Hepatocyte (in vitro differentiated cells): ENCODE measurements at regions not wholly inside any gene's neighbourhood (a gene's known extent, or its start where the extent isn't known, plus 50 kb on each side); places are given as distances from the start of the nearest gene placed in this dataset.

Experiments used
- DNase-seq: peaks from one replicate; pipeline ENCODE4 v3.0.0-alpha.2; 2016; ENCODE audit warnings: low spot score
- H2AFZ ChIP-seq: fragments of 200-600 bp; sonication (generic); 2 replicates; pipeline ENCODE4 v1.6.0; 2016; ENCODE audit warnings: antibody characterized with exemption, mild to moderate bottlenecking
- H3K27ac ChIP-seq: fragments of 200-600 bp; sonication (generic); 2 replicates; pipeline ENCODE4 v1.5.1; 2016; ENCODE audit warnings: mild to moderate bottlenecking
- H3K27me3 ChIP-seq: fragments of 200-600 bp; sonication (generic); 2 replicates; pipeline ENCODE4 v1.6.1; 2016
- H3K36me3 ChIP-seq: fragments of 200-600 bp; sonication (generic); replicated peaks from 2 replicates; pipeline ENCODE4 v1.5.1; 2016; ENCODE audit warnings: low read depth; ENCODE audit not compliant: insufficient read depth
- H3K4me1 ChIP-seq: fragments of 200-600 bp; sonication (generic); 2 replicates; pipeline ENCODE4 v1.5.1; 2016; ENCODE audit warnings: mild to moderate bottlenecking, moderate library complexity; ENCODE audit not compliant: insufficient read depth
- H3K4me2 ChIP-seq: fragments of 200-600 bp; sonication (generic); 2 replicates; pipeline ENCODE4 v1.6.0; 2016
- H3K4me3 ChIP-seq: fragments of 200-600 bp; sonication (generic); 2 replicates; pipeline ENCODE4 v1.5.1; 2016; ENCODE audit warnings: mild to moderate bottlenecking
- H3K79me2 ChIP-seq: fragments of 200-600 bp; sonication (generic); 2 replicates; pipeline ENCODE4 v1.6.0; 2017; ENCODE audit warnings: mild to moderate bottlenecking
- H3K9me2 ChIP-seq: fragments of 200-600 bp; sonication (generic); replicated peaks from 2 replicates; pipeline ENCODE4 v1.6.0; 2017; ENCODE audit warnings: mild to moderate bottlenecking; ENCODE audit not compliant: insufficient read depth
- H3K9me3 ChIP-seq: fragments of 200-600 bp; sonication (generic); 2 replicates; pipeline ENCODE4 v1.5.1; 2016; ENCODE audit warnings: low read depth, mild to moderate bottlenecking
- H4K20me1 ChIP-seq: fragments of 200-600 bp; sonication (generic); 2 replicates; pipeline ENCODE4 v1.6.0; 2016; ENCODE audit warnings: mild to moderate bottlenecking; ENCODE audit not compliant: insufficient read depth, poor library complexity, severe bottlenecking
- EZH2 ChIP-seq: fragments of 200-600 bp; sonication (generic); IDR thresholded peaks from 2 replicates; pipeline ENCODE4 v1.6.1; 2016; ENCODE audit warnings: antibody characterized with exemption, mild to moderate bottlenecking, borderline replicate concordance
- EZH2phosphoT487 ChIP-seq: fragments of 200-600 bp; sonication (generic); IDR thresholded peaks from one replicate; pipeline ENCODE4 v1.6.1; 2018; ENCODE audit warnings: antibody characterized with exemption, mild to moderate bottlenecking, low read depth, moderate library complexity; ENCODE audit not compliant: unreplicated experiment, severe bottlenecking
- WGBS: methylation state at CpG from one replicate; pipeline ENCODE4 v1.1.6; 2016; ENCODE audit warnings: low lambda C conversion rate; ENCODE audit errors: missing lambda C conversion rate; 5-methylcytosine and 5-hydroxymethylcytosine counted together
- TF ChIP-seq, protein P1 (sequence below): fragments of 200-600 bp; sonication (generic); IDR thresholded peaks from 2 replicates; pipeline ENCODE4 v1.5.1; 2016; ENCODE audit warnings: antibody characterized with exemption, mild to moderate bottlenecking; ENCODE audit not compliant: poor library complexity

DNA sequence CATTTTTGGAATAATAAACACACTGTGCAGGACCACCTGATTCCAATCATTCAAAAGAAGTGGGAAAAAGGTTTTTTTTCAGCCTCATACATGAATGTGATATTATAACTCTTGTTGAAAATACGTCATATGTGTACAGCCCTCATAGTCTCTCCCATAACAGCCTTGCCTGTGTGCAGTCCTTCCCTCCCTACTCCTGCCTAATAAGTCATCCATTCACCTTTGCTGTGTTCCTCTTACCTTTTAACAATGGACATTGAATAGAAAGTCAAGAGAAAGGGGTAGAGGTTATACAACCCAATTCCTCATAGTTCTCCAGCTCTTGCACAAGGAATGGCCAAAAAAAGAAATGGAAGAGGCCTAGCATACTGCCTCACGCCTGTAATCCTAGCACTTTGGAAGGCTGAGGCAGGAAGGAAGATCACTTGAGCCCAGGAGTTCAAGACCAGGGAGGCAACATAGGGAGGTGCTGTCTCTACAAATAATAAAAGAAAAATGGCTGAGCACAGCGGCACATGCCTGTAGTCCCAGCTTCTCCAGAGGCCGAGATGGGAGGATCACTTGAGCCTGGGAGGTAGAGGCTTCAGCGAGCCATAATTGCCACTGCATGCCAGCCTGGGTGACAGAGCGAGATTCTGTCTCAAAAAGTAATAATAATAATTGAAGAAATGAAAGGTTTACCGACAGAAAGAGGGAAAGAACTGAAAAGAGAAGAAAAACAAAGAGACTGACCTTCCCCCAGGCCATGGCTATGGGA, 356.1 kb upstream of the KIF2A start:
- TF ChIP-seq, protein P1, sequence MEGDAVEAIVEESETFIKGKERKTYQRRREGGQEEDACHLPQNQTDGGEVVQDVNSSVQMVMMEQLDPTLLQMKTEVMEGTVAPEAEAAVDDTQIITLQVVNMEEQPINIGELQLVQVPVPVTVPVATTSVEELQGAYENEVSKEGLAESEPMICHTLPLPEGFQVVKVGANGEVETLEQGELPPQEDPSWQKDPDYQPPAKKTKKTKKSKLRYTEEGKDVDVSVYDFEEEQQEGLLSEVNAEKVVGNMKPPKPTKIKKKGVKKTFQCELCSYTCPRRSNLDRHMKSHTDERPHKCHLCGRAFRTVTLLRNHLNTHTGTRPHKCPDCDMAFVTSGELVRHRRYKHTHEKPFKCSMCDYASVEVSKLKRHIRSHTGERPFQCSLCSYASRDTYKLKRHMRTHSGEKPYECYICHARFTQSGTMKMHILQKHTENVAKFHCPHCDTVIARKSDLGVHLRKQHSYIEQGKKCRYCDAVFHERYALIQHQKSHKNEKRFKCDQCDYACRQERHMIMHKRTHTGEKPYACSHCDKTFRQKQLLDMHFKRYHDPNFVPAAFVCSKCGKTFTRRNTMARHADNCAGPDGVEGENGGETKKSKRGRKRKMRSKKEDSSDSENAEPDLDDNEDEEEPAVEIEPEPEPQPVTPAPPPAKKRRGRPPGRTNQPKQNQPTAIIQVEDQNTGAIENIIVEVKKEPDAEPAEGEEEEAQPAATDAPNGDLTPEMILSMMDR = no peak
- no peak for TF ChIP-seq EZH2phosphoT487
- no peak for TF ChIP-seq EZH2
- DNase-seq = no peak
- Histone ChIP-seq H2AFZ (no peak overlapping the region), H3K9me3 (no peaks in the 10 kb centered on the region), H4K20me1 (no peaks in the 10 kb centered on the region), H3K4me2 (no peak overlapping the region), H3K27me3 (no peaks in the 10 kb centered on the region), H3K4me3 (no peak overlapping the region), H3K4me1 (no peaks in the 10 kb centered on the region), H3K9me2 (no peaks in the 10 kb centered on the region), H3K36me3 (no peaks in the 10 kb centered on the region), H3K79me2 (no peaks in the 10 kb centered on the region), H3K27ac (no peak overlapping the region)
- 97% methylated on average over 7 of the region's 7 CpGs for WGBS

- Histone ChIP-seq H3K27me3 (no peaks in the 10 kb centered on the region), H3K4me1 (no peaks in the 10 kb centered on the region), H3K9me3 (no peaks in the 10 kb centered on the region), H3K27ac (no peak overlapping the region), H3K36me3 (no peaks in the 10 kb centered on the region), H3K79me2 (no peaks in the 10 kb centered on the region), H4K20me1 (no peaks in the 10 kb centered on the region), H2AFZ (no peak overlapping the region), H3K9me2 (no peaks in the 10 kb centered on the region), H3K4me3 (no peak overlapping the region), H3K4me2 (no peak overlapping the region)
- TF ChIP-seq EZH2phosphoT487 = no peak
- TF ChIP-seq, protein P1 = no peak
- TF ChIP-seq EZH2 = no peak
- 85% methylated on average over 3 of the region's 3 CpGs for WGBS
- no peak for DNase-seq
These were observed 354.7 kb upstream of the KIF2A start for GRCh38 chr5:61951295-61951694.

DNA sequence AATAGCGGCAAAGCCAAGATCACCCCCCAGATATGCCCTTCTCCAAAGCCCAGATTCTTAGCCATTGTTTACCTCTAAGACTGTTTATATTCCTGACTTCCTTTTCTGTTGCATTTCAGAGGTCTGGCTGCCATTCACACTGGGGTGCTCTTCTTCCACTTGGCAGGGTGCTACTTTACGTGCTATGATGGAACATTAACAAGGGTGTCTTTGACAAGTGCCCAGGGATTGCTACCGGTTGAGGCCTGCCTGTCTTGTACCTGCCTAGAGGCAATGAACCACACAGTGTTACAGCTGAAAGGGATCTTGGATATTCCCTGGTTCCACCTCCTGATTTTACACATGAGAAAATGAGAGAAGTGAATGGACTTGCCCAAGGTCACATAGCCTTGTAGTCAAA, 352.1 kb upstream of the KIF2A start:
- no peak overlapping the region for H3K4me2 ChIP-seq
- no peaks in the 10 kb centered on the region for H3K4me1 ChIP-seq
- TF ChIP-seq, protein P1 = no peak
- no peak for TF ChIP-seq EZH2
- no peak for TF ChIP-seq EZH2phosphoT487
- no peaks in the 10 kb centered on the region for H3K9me3 ChIP-seq
- H2AFZ ChIP-seq = no peak overlapping the region
- 57% methylated on average over 3 of the region's 3 CpGs for WGBS
- no peak overlapping the region for H3K4me3 ChIP-seq
- no peak for DNase-seq
- H4K20me1 ChIP-seq = no peaks in the 10 kb centered on the region
- no peak overlapping the region for H3K27ac ChIP-seq
- no peaks in the 10 kb centered on the region for H3K9me2 ChIP-seq
- H3K36me3 ChIP-seq = no peaks in the 10 kb centered on the region
- H3K79me2 ChIP-seq = no peaks in the 10 kb centered on the region
- H3K27me3 ChIP-seq = no peaks in the 10 kb centered on the region
